ENCODE measurements at regions not wholly inside any gene's neighbourhood (a gene's known extent, or its start where the extent isn't known, plus 50 kb on each side); places are given as distances from the start of the nearest gene placed in this dataset.

- no peak for DNase-seq
- WGBS (ENCODE audit: insufficient coverage), result 89% methylated on average over 16 of the region's 16 CpGs
- Histone ChIP-seq H3K27ac (ENCODE audit: low read depth in 1 of 2, low read length in 2 of 2) (no peak overlapping the region), H3K79me2 (ENCODE audit: insufficient read depth, low read length) (no peaks in the 10 kb centered on the region), H3K4me1 (ENCODE audit: control insufficient read depth in 1 of 2, insufficient read depth in 2 of 2, low read length in 2 of 2) (no peaks in the 10 kb centered on the region), H4K20me1 (ENCODE audit: insufficient read depth, low read length) (no peaks in the 10 kb centered on the region), H3K9ac (ENCODE audit: insufficient read depth, low read length, poor library complexity, severe bottlenecking) (no peak overlapping the region), H3K4me3 (replicated peaks in 1 of 3; ENCODE audit: low read depth in 2 of 3, low read length in 3 of 3) (no peak overlapping the region), H3K9me3 (replicated peaks in 1 of 2; ENCODE audit: control insufficient read depth in 1 of 2, insufficient read depth in 1 of 2, low read length in 2 of 2) (no peaks in the 10 kb centered on the region), H3K27me3 (ENCODE audit: control insufficient read depth in 2 of 2, insufficient read depth in 2 of 2, low read length in 2 of 2) (no peaks in the 10 kb centered on the region), H3K4me2 (replicated peaks; ENCODE audit: extremely low read depth, low read length, poor library complexity, severe bottlenecking) (no peak overlapping the region), H2AFZ (ENCODE audit: insufficient read depth, low read depth, low read length, poor library complexity, severe bottlenecking) (no peak overlapping the region), H3K36me3 (replicated peaks in 1 of 2; ENCODE audit: control insufficient read depth in 1 of 2, insufficient read depth in 2 of 2, low read length in 2 of 2) (no peaks in the 10 kb centered on the region)
- Mint-ChIP-seq H3K9me3 (peaks cover 0 to 5% (median 0%) of the 10 kb centered on the region in 7 donors), H3K36me3 (no peaks in the 10 kb centered on the region), H3K4me3 (no peak overlapping the region), H3K4me1 (no peaks in the 10 kb centered on the region), H3K27me3 (ENCODE audit: low read depth in 3 of 3) (peaks cover 1 to 5% (median 3%) of the 10 kb centered on the region in 3 donors), H3K27ac (no peak overlapping the region)
- TF ChIP-seq, protein P1, sequence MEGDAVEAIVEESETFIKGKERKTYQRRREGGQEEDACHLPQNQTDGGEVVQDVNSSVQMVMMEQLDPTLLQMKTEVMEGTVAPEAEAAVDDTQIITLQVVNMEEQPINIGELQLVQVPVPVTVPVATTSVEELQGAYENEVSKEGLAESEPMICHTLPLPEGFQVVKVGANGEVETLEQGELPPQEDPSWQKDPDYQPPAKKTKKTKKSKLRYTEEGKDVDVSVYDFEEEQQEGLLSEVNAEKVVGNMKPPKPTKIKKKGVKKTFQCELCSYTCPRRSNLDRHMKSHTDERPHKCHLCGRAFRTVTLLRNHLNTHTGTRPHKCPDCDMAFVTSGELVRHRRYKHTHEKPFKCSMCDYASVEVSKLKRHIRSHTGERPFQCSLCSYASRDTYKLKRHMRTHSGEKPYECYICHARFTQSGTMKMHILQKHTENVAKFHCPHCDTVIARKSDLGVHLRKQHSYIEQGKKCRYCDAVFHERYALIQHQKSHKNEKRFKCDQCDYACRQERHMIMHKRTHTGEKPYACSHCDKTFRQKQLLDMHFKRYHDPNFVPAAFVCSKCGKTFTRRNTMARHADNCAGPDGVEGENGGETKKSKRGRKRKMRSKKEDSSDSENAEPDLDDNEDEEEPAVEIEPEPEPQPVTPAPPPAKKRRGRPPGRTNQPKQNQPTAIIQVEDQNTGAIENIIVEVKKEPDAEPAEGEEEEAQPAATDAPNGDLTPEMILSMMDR (IDR thresholded peaks at IDR 0.05), result no peak
- intact Hi-C loops (cut with micrococcal nuclease), result loop anchor here in 1 of 2 donors (10.0 kb wide), 1 partner anchor 632 kb away; no protein-coding TSS in a partner anchor
These were observed 432.4 kb downstream of the SOX9 start for GRCh38 chr17:72553051-72553755.

DNA sequence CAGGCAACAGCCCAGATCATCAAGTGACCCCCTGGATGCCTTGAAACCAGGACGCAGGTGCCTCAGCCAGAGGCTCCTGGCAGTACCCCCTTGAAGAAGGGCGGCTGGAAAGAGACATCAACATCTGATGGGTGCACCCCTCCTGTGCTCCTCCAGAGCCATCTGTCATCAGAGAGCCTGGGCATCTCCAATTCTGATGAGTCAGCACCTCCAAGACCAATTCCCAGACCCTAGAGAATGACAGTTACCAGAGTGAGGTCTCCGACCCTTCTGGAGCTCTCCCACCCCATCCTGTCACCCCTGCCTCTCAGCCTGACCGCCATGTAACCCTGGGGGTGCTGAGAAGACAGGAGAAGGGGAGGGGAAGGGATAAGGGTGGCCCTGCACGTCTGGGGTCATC lies 433.7 kb downstream of the SOX9 start:
- no peak overlapping the region for H3K4me2 ChIP-seq (replicated peaks; ENCODE audit: extremely low read depth, low read length, poor library complexity, severe bottlenecking)
- TF ChIP-seq, protein P1 (IDR thresholded peaks at IDR 0.05), result no peak
- H3K36me3 ChIP-seq (replicated peaks in 1 of 2; ENCODE audit: control insufficient read depth in 1 of 2, insufficient read depth in 2 of 2, low read length in 2 of 2), result no peaks in the 10 kb centered on the region
- no peaks in the 10 kb centered on the region for H3K9me3 ChIP-seq (replicated peaks in 1 of 2; ENCODE audit: control insufficient read depth in 1 of 2, insufficient read depth in 1 of 2, low read length in 2 of 2)
- Mint-ChIP-seq H3K4me1 (no peaks in the 10 kb centered on the region), H3K36me3 (no peaks in the 10 kb centered on the region), H3K27ac (no peak overlapping the region), H3K4me3 (no peak overlapping the region), H3K9me3 (peaks cover 0 to 3% (median 0%) of the 10 kb centered on the region in 7 donors), H3K27me3 (ENCODE audit: low read depth in 3 of 3) (peaks cover 1 to 5% (median 1%) of the 10 kb centered on the region in 3 donors)
- no peak overlapping the region for H3K9ac ChIP-seq (ENCODE audit: insufficient read depth, low read length, poor library complexity, severe bottlenecking)
- no peak overlapping the region for H2AFZ ChIP-seq (ENCODE audit: insufficient read depth, low read depth, low read length, poor library complexity, severe bottlenecking)
- H3K27ac ChIP-seq (ENCODE audit: low read depth in 1 of 2, low read length in 2 of 2), result no peak overlapping the region
- no peaks in the 10 kb centered on the region for H3K79me2 ChIP-seq (ENCODE audit: insufficient read depth, low read length)
- no peaks in the 10 kb centered on the region for H3K27me3 ChIP-seq (ENCODE audit: control insufficient read depth in 2 of 2, insufficient read depth in 2 of 2, low read length in 2 of 2)
- DNase-seq, result no peak
- H4K20me1 ChIP-seq (ENCODE audit: insufficient read depth, low read length), result no peaks in the 10 kb centered on the region
- 80% methylated on average over 2 of the region's 5 CpGs for WGBS (ENCODE audit: insufficient coverage)
- intact Hi-C loops (cut with micrococcal nuclease), result loop anchor here in 1 of 2 donors (10.0 kb wide), 1 partner anchor 630 kb away; no protein-coding TSS in a partner anchor
- no peak overlapping the region for H3K4me3 ChIP-seq (replicated peaks in 1 of 3; ENCODE audit: low read depth in 2 of 3, low read length in 3 of 3)
- H3K4me1 ChIP-seq (ENCODE audit: control insufficient read depth in 1 of 2, insufficient read depth in 2 of 2, low read length in 2 of 2), result no peaks in the 10 kb centered on the region
